ENCODE measurements at regions not wholly inside any gene's neighbourhood (a gene's known extent, or its start where the extent isn't known, plus 50 kb on each side); places are given as distances from the start of the nearest gene placed in this dataset.

DNA sequence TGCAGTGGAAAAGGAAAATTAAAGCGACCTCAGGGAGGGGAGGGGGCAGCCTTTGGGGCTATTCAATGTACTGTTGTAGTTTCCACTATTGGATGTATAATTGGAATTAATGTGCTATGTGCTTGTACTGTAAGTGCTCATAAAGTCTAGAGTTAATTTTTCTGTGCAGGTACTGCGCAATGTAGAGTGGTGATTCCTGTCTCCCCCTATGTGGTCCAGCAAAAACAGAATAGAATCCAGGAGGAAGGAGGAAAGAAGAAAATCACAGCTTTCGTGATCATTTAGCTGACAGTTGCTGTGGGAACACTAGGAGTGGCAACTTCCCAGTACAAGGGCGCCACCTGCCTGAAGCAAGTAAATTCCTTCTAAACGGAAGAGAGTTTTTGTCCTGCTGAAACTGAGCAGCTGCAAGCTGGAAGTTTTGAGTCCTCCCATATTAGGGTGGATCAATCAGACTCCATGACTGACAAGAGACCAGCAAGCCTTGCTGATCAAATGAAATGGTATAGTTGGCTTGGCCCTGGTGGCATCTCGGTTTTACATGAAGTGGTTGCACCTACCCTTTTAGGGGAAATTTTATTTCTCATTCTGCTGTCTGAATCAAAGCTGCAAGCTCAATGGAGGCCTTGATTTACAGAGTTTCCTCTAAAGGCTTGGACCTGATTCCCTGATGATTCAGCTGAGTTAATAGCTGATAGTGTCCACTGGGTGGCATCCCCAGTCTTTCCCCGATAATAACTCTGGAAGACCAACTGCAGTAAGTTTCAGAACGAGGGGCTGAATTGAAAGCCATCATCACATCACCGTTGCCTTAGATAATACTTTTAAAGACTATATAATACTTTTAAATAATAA is 299.8 kb downstream of the HGF start:
- Histone ChIP-seq H2AFZ (ENCODE audit: low read length) (no peak overlapping the region), H3K4me2 (ENCODE audit: low read depth, low read length) (no peak overlapping the region), H3K36me3 (replicated peaks in 1 of 2; ENCODE audit: control insufficient read depth in 1 of 2, insufficient read depth in 2 of 2, low read length in 2 of 2) (no peaks in the 10 kb centered on the region), H3K79me2 (ENCODE audit: insufficient read depth, low read length) (no peaks in the 10 kb centered on the region), H3K27me3 (ENCODE audit: control insufficient read depth in 1 of 2, insufficient read depth in 2 of 2, low read length in 2 of 2) (no peaks in the 10 kb centered on the region), H3K4me1 (ENCODE audit: insufficient read depth, low read length) (peaks cover 7% of the 10 kb centered on the region; the same call in 1 of the 2 replicates), H3K9ac (ENCODE audit: insufficient read depth, low read depth, low read length) (no peak overlapping the region), H3K4me3 (replicated peaks in 1 of 3; ENCODE audit: insufficient read depth in 1 of 3, low read depth in 2 of 3, low read length in 3 of 3) (no peak overlapping the region), H3K9me3 (ENCODE audit: low read length) (no peaks in the 10 kb centered on the region), H3K27ac (ENCODE audit: extremely low read length, insufficient read depth, low read length) (no peak overlapping the region), H4K20me1 (ENCODE audit: insufficient read depth, low read length) (no peaks in the 10 kb centered on the region)
- CTCF ChIA-PET (ENCODE audit: low intra/inter-chr PET ratio, low total read pairs): interaction anchor here (1.3 to 1.8 kb wide), 2 partner anchors 12 to 771 kb away, joined by 3 to 22 read pairs; no protein-coding TSS in a partner anchor
- intact Hi-C loops (cut with micrococcal nuclease; ENCODE audit: unreplicated experiment): loop anchor here (1.0 to 10.0 kb wide), 4 partner anchors 215 to 1045 kb away; no protein-coding TSS in a partner anchor
- BruUV-seq (replicated peaks): no TSS peak
- 26% methylated on average over 8 of the region's 9 CpGs for WGBS (ENCODE audit: low lambda C conversion rate)
- ATAC-seq (peak; percentile 92), DNase-seq (ENCODE audit: low spot score) (peak; percentile 42), FAIRE-seq (peak; percentile 70)
- POLR2A ChIA-PET: no interaction called here
- in situ Hi-C loops (cut with HindIII; ENCODE audit: extremely low pct_ligation_motif_present, low pct_unique_long_range_greater_than_20kb): loop anchor here (25.0 kb wide), 2 partner anchors 558 to 1033 kb away; partner anchors contain the start of gene SEMA3C
- no peak for TF ChIP-seq MTF2 (CRISPR knock-in tag; IDR thresholded peaks at IDR 0.05; ENCODE audit: borderline replicate concordance)
- TF ChIP-seq, protein P1, sequence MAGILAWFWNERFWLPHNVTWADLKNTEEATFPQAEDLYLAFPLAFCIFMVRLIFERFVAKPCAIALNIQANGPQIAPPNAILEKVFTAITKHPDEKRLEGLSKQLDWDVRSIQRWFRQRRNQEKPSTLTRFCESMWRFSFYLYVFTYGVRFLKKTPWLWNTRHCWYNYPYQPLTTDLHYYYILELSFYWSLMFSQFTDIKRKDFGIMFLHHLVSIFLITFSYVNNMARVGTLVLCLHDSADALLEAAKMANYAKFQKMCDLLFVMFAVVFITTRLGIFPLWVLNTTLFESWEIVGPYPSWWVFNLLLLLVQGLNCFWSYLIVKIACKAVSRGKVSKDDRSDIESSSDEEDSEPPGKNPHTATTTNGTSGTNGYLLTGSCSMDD (CRISPR knock-in tag; IDR thresholded peaks at IDR 0.05): no peak
- TF ChIP-seq ZEB1 (IDR thresholded peaks at IDR 0.05; ENCODE audit: insufficient replicate concordance, low read depth): no peak
- TF ChIP-seq HNRNPH1 (optimal IDR thresholded peaks at IDR 0.05; ENCODE audit: low read depth, low read length): no peak
- no peak for TF ChIP-seq GTF2F1 (IDR thresholded peaks at IDR 0.05; ENCODE audit: low read length)
- TF ChIP-seq, protein P2, sequence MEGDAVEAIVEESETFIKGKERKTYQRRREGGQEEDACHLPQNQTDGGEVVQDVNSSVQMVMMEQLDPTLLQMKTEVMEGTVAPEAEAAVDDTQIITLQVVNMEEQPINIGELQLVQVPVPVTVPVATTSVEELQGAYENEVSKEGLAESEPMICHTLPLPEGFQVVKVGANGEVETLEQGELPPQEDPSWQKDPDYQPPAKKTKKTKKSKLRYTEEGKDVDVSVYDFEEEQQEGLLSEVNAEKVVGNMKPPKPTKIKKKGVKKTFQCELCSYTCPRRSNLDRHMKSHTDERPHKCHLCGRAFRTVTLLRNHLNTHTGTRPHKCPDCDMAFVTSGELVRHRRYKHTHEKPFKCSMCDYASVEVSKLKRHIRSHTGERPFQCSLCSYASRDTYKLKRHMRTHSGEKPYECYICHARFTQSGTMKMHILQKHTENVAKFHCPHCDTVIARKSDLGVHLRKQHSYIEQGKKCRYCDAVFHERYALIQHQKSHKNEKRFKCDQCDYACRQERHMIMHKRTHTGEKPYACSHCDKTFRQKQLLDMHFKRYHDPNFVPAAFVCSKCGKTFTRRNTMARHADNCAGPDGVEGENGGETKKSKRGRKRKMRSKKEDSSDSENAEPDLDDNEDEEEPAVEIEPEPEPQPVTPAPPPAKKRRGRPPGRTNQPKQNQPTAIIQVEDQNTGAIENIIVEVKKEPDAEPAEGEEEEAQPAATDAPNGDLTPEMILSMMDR (CRISPR knock-in tag; IDR thresholded peaks at IDR 0.05): peak; percentile 84
- no peak for TF ChIP-seq BORCS8-MEF2B (CRISPR knock-in tag; IDR thresholded peaks at IDR 0.05)
- TF ChIP-seq ZNF382 (CRISPR knock-in tag; IDR thresholded peaks at IDR 0.05; ENCODE audit: borderline replicate concordance): no peak
- TF ChIP-seq HOXA3 (CRISPR knock-in tag; IDR thresholded peaks at IDR 0.05): no peak
- TF ChIP-seq LCORL (IDR thresholded peaks at IDR 0.05): no peak
- TF ChIP-seq LCORL (CRISPR knock-in tag; IDR thresholded peaks at IDR 0.05): no peak
- no peak for TF ChIP-seq SMARCE1 (IDR thresholded peaks at IDR 0.05; ENCODE audit: borderline replicate concordance)
- no peak for TF ChIP-seq ZNF143 (CRISPR knock-in tag; IDR thresholded peaks at IDR 0.05)
- no peak for TF ChIP-seq ZNF839 (CRISPR knock-in tag; IDR thresholded peaks at IDR 0.05; ENCODE audit: borderline replicate concordance)
- TF ChIP-seq BHLHE40 (IDR thresholded peaks at IDR 0.05; ENCODE audit: low read length): no peak
- no peak for TF ChIP-seq CCAR2 (optimal IDR thresholded peaks at IDR 0.05; ENCODE audit: low read depth, low read length)
- TF ChIP-seq TBL1XR1 (IDR thresholded peaks at IDR 0.05; ENCODE audit: borderline replicate concordance, low read length, partially characterized antibody): no peak
- TF ChIP-seq RAD21 (CRISPR knock-in tag; IDR thresholded peaks at IDR 0.05): peak; percentile 41
- no peak for TF ChIP-seq ZC3H13 (CRISPR knock-in tag; IDR thresholded peaks at IDR 0.05)
- TF ChIP-seq RXRA (CRISPR knock-in tag; IDR thresholded peaks at IDR 0.05): no peak
- TF ChIP-seq NFATC3 (CRISPR knock-in tag; IDR thresholded peaks at IDR 0.05): no peak
- TF ChIP-seq ISX (CRISPR knock-in tag; conservative IDR thresholded peaks at IDR 0.05): no peak
- no peak for TF ChIP-seq ZNF207 (IDR thresholded peaks at IDR 0.05; ENCODE audit: borderline replicate concordance)
- TF ChIP-seq ZSCAN22 (CRISPR knock-in tag; IDR thresholded peaks at IDR 0.05): no peak

Measured in HepG2 (cell line).